ENCODE measurements at regions not wholly inside any gene's neighbourhood (a gene's known extent, or its start where the extent isn't known, plus 50 kb on each side); places are given as distances from the start of the nearest gene placed in this dataset.

DNA sequence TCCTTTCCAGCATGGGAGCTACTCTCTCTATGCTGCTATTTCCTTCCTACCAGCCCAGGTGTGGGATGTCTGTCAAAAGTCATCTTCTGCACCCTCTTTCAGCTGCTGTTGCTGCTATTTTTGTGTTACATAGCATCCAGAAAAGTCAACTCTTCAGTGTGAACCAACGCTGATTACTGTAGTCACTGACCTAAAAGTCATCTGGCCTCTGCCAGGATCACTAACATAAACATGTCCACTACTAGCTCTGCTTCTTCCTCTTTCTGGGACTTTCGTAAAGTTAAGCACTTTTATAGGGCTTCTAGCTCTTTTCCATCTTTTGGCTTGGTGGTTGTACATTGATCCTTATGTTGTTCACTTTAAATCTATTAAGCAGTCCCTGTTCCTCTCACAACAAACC is 90.2 kb upstream of the CARD18 start (continued):
- TF ChIP-seq, protein P1, sequence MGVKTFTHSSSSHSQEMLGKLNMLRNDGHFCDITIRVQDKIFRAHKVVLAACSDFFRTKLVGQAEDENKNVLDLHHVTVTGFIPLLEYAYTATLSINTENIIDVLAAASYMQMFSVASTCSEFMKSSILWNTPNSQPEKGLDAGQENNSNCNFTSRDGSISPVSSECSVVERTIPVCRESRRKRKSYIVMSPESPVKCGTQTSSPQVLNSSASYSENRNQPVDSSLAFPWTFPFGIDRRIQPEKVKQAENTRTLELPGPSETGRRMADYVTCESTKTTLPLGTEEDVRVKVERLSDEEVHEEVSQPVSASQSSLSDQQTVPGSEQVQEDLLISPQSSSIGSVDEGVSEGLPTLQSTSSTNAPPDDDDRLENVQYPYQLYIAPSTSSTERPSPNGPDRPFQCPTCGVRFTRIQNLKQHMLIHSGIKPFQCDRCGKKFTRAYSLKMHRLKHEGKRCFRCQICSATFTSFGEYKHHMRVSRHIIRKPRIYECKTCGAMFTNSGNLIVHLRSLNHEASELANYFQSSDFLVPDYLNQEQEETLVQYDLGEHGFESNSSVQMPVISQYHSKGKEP (tag by site-specific recombination; IDR thresholded peaks at IDR 0.05), result no peak
- no peak for TF ChIP-seq FEZF1 (tag by site-specific recombination; IDR thresholded peaks at IDR 0.05)

DNA sequence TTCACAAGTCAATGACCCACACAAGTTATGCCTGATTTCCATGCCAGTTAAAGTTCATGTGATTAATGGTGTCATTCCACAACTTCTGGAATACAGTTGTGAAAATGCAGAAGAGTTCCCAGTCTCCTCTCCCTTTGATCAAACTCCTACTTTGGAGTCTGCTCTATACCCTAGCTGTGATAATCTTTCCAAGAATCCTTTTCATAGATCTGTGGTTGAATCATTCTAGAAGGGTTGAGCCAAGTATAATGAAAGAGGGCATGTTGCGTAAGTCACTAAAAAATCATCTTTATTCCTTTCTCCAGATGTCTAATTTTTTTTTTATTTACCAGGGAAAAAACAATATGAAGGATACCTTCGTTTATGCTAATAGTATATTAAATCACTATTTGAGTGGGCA is 89.7 kb upstream of the CARD18 start:
- Histone ChIP-seq H3K36me3 (ENCODE audit: control insufficient read depth in 2 of 2, insufficient read depth in 1 of 2, low read length in 2 of 2) (no peaks in the 10 kb centered on the region), H3K27ac (ENCODE audit: extremely low read depth, low read depth, low read length) (no peak overlapping the region), H3K9me3 (ENCODE audit: control insufficient read depth, insufficient read depth, low read depth, low read length) (no peaks in the 10 kb centered on the region), H3K4me1 (ENCODE audit: control insufficient read depth, insufficient read depth, low read length) (no peaks in the 10 kb centered on the region), H3K4me3 (ENCODE audit: low read depth, low read length) (no peak overlapping the region)
- TF ChIP-seq ZNF354C (tag by site-specific recombination; IDR thresholded peaks at IDR 0.05; ENCODE audit: borderline replicate concordance, low read depth), result no peak
- TF ChIP-seq FEZF1 (tag by site-specific recombination; IDR thresholded peaks at IDR 0.05), result no peak
- TF ChIP-seq ZNF514 (tag by site-specific recombination; IDR thresholded peaks at IDR 0.05), result no peak
- TF ChIP-seq ZNF324 (tag by site-specific recombination; IDR thresholded peaks at IDR 0.05), result no peak
- TF ChIP-seq ZNF785 (tag by site-specific recombination; IDR thresholded peaks at IDR 0.05), result no peak
- TF ChIP-seq, protein P2, sequence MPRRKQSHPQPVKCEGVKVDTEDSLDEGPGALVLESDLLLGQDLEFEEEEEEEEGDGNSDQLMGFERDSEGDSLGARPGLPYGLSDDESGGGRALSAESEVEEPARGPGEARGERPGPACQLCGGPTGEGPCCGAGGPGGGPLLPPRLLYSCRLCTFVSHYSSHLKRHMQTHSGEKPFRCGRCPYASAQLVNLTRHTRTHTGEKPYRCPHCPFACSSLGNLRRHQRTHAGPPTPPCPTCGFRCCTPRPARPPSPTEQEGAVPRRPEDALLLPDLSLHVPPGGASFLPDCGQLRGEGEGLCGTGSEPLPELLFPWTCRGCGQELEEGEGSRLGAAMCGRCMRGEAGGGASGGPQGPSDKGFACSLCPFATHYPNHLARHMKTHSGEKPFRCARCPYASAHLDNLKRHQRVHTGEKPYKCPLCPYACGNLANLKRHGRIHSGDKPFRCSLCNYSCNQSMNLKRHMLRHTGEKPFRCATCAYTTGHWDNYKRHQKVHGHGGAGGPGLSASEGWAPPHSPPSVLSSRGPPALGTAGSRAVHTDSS (tag by site-specific recombination; IDR thresholded peaks at IDR 0.05), result no peak
- no peak for TF ChIP-seq IKZF3 (tag by site-specific recombination; IDR thresholded peaks at IDR 0.05)
- no peak for TF ChIP-seq ZNF560 (tag by site-specific recombination; IDR thresholded peaks at IDR 0.05; ENCODE audit: borderline replicate concordance)
- TF ChIP-seq ZNF791 (tag by site-specific recombination; IDR thresholded peaks at IDR 0.05), result no peak
- TF ChIP-seq ZNF571 (tag by site-specific recombination; IDR thresholded peaks at IDR 0.05), result no peak
- POLR2A ChIA-PET, result no interaction called here
- CTCF ChIA-PET, result no interaction called here

DNA sequence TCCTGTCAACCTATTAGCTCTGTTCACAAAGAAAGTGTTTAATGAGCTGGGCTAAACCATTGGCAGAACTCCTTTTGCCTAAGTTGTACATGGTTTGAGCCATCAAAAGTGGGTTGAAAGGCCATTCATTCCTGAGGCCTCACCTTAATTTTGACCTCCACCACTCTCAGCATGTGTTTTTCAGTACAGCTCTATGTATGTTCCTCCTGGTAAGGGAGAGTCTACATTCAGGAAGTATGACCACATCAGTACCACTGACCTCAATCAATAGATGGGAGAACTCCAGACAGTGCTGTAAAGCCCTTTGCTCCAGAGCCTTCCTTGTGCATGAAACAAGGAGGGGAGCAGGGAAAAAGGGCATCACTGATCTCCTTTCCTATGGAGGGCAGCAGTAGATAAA is 87.8 kb upstream of the CARD18 start:
- CTCF ChIA-PET, result interaction anchor here (0.6 to 0.7 kb wide), 2 partner anchors 495 to 548 kb away, joined by 3 read pairs; no protein-coding TSS in a partner anchor
- H3K4me3 ChIP-seq (ENCODE audit: low read depth, low read length), result no peak overlapping the region
- TF ChIP-seq ZNF157 (tag by site-specific recombination; IDR thresholded peaks at IDR 0.05), result no peak
- no peak for TF ChIP-seq ZNF132 (tag by site-specific recombination; IDR thresholded peaks at IDR 0.05; ENCODE audit: borderline replicate concordance)
- no peak for TF ChIP-seq ZNF324 (tag by site-specific recombination; IDR thresholded peaks at IDR 0.05)
- no peak for TF ChIP-seq ZNF404 (tag by site-specific recombination; IDR thresholded peaks at IDR 0.05)
- no peak for TF ChIP-seq ZNF311 (tag by site-specific recombination; IDR thresholded peaks at IDR 0.05; ENCODE audit: borderline replicate concordance)
- no peak for TF ChIP-seq ZNF391 (tag by site-specific recombination; IDR thresholded peaks at IDR 0.05; ENCODE audit: borderline replicate concordance, low read depth)
- TF ChIP-seq ZNF416 (tag by site-specific recombination; IDR thresholded peaks at IDR 0.05), result no peak
- no peak for TF ChIP-seq OVOL3 (tag by site-specific recombination; IDR thresholded peaks at IDR 0.05)
- TF ChIP-seq, protein P3, sequence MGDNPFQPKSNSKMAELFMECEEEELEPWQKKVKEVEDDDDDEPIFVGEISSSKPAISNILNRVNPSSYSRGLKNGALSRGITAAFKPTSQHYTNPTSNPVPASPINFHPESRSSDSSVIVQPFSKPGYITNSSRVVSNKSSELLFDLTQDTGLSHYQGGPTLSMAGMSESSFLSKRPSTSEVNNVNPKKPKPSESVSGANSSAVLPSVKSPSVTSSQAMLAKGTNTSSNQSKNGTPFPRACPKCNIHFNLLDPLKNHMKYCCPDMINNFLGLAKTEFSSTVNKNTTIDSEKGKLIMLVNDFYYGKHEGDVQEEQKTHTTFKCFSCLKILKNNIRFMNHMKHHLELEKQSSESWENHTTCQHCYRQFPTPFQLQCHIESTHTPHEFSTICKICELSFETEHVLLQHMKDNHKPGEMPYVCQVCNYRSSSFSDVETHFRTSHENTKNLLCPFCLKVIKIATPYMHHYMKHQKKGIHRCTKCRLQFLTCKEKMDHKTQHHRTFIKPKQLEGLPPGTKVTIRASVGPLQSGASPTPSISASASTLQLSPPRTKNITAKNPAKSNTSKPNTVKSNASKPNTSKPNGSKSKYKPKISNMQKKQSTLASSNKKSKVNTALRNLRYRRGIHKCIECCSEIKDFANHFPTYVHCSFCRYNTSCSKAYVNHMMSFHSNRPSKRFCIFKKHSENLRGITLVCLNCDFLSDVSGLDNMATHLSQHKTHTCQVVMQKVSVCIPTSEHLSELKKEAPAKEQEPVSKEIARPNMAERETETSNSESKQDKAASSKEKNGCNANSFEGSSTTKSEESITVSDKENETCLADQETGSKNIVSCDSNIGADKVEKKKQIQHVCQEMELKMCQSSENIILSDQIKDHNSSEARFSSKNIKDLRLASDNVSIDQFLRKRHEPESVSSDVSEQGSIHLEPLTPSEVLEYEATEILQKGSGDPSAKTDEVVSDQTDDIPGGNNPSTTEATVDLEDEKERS (tag by site-specific recombination; IDR thresholded peaks at IDR 0.05), result no peak
- TF ChIP-seq, protein P2 (tag by site-specific recombination; IDR thresholded peaks at IDR 0.05), result no peak
- no peak for TF ChIP-seq ZFP37 (tag by site-specific recombination; IDR thresholded peaks at IDR 0.05)
- TF ChIP-seq ZNF600 (tag by site-specific recombination; IDR thresholded peaks at IDR 0.05), result no peak
- TF ChIP-seq GLIS1 (tag by site-specific recombination; IDR thresholded peaks at IDR 0.05), result no peak
- no peak for TF ChIP-seq YY1 (tag by site-specific recombination; IDR thresholded peaks at IDR 0.05)
- TF ChIP-seq ZNF561 (tag by site-specific recombination; IDR thresholded peaks at IDR 0.05; ENCODE audit: borderline replicate concordance), result no peak
- no peak for TF ChIP-seq ZNF175 (tag by site-specific recombination; IDR thresholded peaks at IDR 0.05)
- TF ChIP-seq, protein P4, sequence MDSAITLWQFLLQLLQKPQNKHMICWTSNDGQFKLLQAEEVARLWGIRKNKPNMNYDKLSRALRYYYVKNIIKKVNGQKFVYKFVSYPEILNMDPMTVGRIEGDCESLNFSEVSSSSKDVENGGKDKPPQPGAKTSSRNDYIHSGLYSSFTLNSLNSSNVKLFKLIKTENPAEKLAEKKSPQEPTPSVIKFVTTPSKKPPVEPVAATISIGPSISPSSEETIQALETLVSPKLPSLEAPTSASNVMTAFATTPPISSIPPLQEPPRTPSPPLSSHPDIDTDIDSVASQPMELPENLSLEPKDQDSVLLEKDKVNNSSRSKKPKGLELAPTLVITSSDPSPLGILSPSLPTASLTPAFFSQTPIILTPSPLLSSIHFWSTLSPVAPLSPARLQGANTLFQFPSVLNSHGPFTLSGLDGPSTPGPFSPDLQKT (IDR thresholded peaks at IDR 0.05; ENCODE audit: borderline replicate concordance, low read depth, low read length), result no peak
- no peaks in the 10 kb centered on the region for H3K4me1 ChIP-seq (ENCODE audit: control insufficient read depth, insufficient read depth, low read length)
- H3K9me3 ChIP-seq (ENCODE audit: control insufficient read depth, insufficient read depth, low read depth, low read length), result no peaks in the 10 kb centered on the region
- POLR2A ChIA-PET, result no interaction called here
- H3K36me3 ChIP-seq (ENCODE audit: control insufficient read depth in 2 of 2, insufficient read depth in 1 of 2, low read length in 2 of 2), result no peaks in the 10 kb centered on the region
- no peak overlapping the region for H3K27ac ChIP-seq (ENCODE audit: extremely low read depth, low read depth, low read length)
